Activated naive CD4-positive, alpha-beta T cell treated with Interleukin-2 at 50 U/mL for 16 hours (primary cell): ENCODE measurements at regions not wholly inside any gene's neighbourhood (a gene's known extent, or its start where the extent isn't known, plus 50 kb on each side); places are given as distances from the start of the nearest gene placed in this dataset.
A peak's percentile ranks its signal among the peaks of the same experiment; 100 is the strongest.

ENCODE experiments used
- DNase-seq: peaks from one replicate; pipeline ENCODE4 v3.0.0-alpha.2; 2020

DNA sequence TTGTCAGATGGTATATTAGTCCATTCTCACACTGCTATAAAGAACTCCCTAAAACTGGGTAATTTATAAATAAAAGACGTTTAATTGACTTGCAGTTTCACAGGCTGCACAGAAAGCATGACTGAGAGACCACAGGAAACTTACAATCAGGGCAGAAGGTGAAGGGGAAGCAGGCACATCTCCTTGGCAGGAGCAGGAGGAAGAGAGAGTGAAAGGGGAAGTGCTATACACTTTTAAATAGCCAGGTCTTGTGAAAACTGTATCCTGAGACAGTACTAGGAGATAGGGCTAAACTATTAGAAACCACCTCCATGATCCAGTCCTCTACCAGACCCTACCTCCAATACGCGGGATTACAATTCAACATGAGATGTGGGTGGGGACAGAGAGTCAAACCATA, 193.9 kb upstream of the KCNG1 start:
- DNase-seq, result no peak

- DNase-seq, result no peak
Measured at GRCh38 chr20:51212816-51213215, 189.9 kb upstream of the KCNG1 start.

DNA sequence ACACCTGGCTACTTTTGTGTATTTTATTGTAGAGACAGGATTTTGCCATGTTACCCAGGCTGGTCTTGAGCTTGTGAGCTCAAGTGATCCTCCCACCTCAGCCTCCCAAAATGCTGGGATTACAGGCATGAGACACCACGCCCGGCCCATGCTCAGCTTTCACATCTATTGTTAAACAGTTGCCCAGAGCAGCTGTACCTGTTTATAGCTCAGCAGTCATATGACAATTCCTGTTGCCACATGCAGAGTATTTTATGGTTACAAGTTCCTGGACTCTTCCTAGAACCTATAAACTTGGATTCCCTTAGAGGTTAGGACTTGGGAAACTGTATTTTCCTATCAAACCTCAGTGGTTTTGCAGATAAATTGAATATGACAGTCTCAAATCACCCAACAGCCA, 188.3 kb upstream of the KCNG1 start:
- no peak for DNase-seq

GRCh38 chr20:51210084-51210483, 187.2 kb upstream of the KCNG1 start:
- DNase-seq, result no peak

- DNase-seq, result no peak
Measured at GRCh38 chr20:51208162-51208561, 185.3 kb upstream of the KCNG1 start.

GRCh38 chr20:51206032-51206662, 183.2 kb upstream of the KCNG1 start:
- no peak for DNase-seq

DNA sequence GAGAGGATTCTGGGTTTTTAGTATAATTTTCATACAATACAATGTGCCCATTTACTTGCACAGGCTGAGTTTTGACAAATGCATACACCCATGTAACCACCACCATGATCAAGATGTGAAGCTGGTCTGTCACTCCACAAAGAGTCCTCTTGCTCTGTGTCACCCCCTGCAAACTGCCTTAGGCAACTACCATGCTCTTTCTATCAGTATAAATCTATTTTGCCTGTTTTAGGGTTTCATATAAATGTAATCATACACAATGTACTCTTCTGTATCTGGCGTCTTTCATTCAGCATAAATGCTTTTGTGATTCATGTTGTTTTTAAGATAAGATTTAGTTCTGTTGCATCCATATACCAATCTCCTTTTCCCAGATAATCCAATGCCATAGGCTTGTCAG, 181.9 kb upstream of the KCNG1 start:
- DNase-seq, result no peak

DNA sequence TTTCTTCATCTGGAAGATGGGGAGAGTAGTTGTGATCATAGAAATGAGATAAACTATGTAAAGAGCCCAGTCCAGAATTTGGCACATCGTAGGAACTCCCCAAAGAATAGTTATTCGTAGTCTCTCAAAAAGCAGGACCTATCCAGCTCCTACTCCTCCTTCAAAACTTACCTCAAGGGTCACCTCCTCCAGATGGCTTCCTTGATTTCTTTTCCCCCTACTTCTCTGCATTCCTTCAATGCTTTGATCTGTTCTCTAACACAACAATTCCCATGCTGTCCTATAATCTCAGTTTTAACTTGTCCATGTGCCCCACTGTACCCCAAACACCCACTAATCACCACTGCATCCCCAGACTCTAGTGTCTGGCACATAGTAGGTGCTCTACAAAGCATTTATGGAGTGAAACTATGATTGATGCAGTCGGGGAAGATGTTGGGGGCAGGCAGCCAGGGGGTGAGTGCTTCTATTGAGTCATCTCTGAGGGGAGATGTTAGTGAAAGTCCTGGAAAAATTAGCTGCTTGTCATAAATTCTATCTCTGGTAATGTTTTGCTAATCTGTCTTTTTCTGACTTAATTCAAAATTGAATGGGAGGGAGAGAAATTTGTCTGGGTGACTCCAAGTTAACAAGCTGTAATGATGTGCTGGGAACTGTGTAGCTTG, 181.3 kb upstream of the KCNG1 start:
- no peak for DNase-seq

- DNase-seq, result no peak
Measured at GRCh38 chr20:51202304-51202703, 179.4 kb upstream of the KCNG1 start.

GRCh38 chr20:51199920-51200319, 177.0 kb upstream of the KCNG1 start:
- DNase-seq, result no peak

DNA sequence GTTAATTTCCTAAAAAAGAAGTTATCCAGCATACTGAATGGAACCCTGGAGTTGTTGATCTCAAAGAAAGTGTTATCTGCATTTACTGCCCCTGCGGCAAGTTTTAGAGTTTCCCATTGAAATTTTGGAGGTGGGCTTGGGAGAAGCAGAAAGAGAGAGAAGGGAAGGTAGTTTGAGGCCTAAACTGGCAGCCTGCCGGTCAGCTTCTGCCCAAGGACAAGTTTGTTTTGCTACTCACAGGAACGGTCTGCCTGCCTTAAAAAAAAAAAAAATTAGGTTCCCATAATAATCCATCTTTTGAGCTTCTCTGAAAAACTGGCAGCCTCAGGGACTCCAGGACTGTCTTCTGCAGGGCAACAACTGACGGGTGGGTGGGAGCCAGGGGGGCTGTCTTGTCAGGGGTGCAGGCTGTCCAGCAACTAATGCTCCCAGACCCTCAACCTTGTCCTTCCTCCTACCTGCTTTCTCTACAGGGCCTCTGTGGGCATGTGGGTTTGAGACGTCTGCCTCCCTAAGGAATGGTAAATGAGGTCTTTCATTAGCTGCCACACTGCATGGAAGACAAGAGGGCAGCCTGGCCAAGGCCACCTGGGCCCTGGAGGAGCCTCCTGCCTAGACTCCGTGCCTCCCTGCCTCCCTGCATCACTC, 176.1 kb upstream of the KCNG1 start:
- DNase-seq, result no peak

DNA sequence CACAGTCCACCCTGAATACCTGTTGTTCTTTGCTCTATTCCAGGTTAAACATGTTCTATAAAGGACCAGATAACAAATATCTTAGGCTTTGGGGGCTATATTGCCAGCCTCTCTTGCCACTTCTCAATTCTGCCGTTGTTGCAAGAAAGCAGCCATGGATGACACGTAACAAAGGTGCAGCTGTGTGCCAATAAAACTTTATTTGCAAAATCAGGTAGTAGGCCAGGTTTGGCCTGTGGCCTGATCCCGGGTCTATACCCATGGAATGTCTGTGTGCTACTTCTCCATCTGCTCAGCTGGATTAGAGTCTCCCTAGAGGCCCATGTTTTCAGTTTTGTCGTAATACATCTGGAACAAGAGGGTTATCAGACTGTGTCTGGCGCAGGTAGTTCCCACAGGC, 175.3 kb upstream of the KCNG1 start:
- DNase-seq, result no peak

- no peak for DNase-seq
Measured at GRCh38 chr20:51196991-51197651, 174.2 kb upstream of the KCNG1 start.

GRCh38 chr20:51195990-51196389, 173.1 kb upstream of the KCNG1 start:
- DNase-seq, result no peak

GRCh38 chr20:51195419-51195901, 172.6 kb upstream of the KCNG1 start:
- DNase-seq, result peak; percentile 20

DNA sequence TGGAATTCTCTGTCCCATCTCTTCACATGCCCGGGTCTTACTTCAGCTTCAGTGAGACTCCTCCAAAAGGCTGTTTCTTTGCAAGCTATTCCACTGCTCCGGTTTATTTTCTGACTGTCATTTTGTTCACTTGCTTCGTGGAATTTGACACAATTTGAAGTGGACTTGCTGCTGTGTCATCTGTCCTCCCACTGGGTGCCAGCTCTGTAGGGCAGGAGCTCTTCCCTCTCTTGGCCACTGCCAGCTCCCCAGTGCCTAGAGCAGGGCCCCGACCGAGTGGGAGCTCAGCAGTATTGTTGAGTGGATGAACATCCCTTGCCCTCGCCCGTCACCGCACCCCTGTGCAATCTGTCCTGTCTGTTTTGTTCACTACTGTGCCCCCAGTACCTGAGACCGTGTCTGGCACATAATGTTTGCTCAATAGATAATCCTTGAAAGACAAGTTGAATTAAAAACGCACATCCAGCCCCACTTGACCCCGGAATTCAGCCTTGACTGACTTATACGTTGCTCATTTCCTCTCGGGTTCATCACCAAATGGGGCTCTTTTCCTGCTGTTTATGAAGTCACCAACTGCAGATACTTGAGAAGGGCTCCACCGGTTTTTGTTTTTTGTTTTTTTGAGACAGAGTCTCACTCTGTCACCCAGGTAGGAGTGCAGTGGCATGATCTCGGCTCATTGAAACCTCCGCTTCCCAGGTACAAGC, 170.3 kb upstream of the KCNG1 start:
- no peak for DNase-seq

GRCh38 chr20:51190783-51191180, 167.9 kb upstream of the KCNG1 start:
- no peak for DNase-seq

DNA sequence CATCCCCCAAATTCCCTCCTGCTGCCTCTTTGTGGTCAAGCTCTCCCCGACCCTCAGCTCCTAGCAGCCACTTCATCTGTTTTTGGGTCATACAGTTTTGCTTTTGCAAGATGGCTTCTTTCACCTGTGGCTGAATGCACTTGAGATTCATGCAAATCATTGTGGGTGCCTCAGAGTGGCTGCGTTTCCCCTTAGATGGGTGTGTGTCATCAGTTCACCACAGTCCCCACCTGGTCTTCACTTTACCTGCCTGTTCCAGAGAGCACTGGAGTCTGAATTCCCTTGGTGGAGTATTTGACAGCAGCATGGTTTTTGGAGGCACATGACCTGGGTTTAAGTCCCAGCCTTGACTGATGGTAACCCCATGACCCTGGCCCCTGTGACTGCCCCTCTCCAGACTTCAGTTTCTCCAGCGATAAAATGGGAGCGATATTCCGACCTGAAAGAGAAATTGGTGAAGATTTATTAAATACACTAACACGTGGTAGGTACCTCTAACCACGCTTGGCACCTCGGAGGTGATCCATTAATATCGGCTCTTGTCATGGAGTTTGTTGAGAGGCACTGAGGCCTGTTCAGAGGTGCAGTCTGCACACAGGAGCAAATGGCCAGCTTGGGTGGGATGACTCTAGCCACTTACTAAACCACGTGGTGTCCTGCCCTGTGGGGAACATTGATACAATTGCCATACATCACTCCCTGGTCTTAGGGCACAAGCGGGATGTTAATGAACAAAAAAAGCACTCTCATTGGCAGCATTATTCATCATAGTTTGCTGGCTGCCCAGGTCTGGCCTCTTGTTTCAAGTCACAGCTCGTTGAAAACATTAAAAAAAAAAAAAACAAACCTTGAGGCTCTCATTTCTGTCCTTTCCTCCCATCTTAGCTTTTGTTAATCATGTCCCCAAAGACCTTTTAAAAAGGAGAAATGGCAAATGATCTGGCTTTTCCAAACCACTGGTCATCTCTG, 167.2 kb upstream of the KCNG1 start:
- no peak for DNase-seq

- DNase-seq, result no peak
Measured at GRCh38 chr20:51188941-51189340, 166.0 kb upstream of the KCNG1 start.

- DNase-seq, result no peak
Measured at GRCh38 chr20:51187261-51187660, 164.4 kb upstream of the KCNG1 start.

GRCh38 chr20:51185861-51186260, 163.0 kb upstream of the KCNG1 start:
- DNase-seq, result no peak

DNA sequence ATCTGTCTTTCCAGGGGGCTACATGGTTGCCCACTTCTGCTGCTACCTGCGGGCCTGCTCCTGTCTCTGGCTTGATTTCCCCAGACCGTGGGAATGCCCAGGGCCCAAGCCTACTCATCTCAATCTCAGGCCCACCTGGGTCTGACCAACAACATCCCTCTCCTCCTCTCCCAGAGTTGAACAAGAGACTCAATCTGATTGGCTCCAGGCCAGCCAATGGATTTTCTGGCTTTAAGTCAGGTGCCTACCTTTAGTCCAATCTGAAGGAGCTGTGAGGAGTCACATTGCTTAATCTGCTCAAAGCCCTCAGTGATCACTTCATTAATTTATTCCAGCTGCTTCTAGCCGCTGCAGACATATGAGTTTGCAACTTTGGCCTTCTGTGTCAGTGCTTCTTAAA, 162.4 kb upstream of the KCNG1 start:
- no peak for DNase-seq
